Stimulated activated CD4-positive, alpha-beta T cell treated with anti-CD3 and anti-CD28 coated beads, TNF-alpha, amount 100 ng/mL, for 24 hours (primary cell): ENCODE measurements at regions not wholly inside any gene's neighbourhood (a gene's known extent, or its start where the extent isn't known, plus 50 kb on each side); places are given as distances from the start of the nearest gene placed in this dataset.

ENCODE experiments used
- DNase-seq, 3 experiments: peaks; one replicate each; pipeline ENCODE4 v3.0.0-alpha.2; 2020; ENCODE audit warnings: low read depth in 3 of 3

GRCh38 chr1:36687312-36687711 lies 204.6 kb upstream of the CSF3R start:
- no peak for DNase-seq

- DNase-seq, result no peak
These were observed 193.3 kb upstream of the CSF3R start for GRCh38 chr1:36675931-36676562.

- DNase-seq, result no peak
These were observed 192.4 kb upstream of the CSF3R start for GRCh38 chr1:36675106-36675505.

GRCh38 chr1:36673202-36673601 lies 190.5 kb upstream of the CSF3R start:
- no peak for DNase-seq

- DNase-seq, result no peak
These were observed 186.5 kb upstream of the CSF3R start for GRCh38 chr1:36669262-36669661.

- DNase-seq, result no peak
These were observed 185.1 kb upstream of the CSF3R start for GRCh38 chr1:36667836-36668235.

GRCh38 chr1:36667256-36667655 lies 184.5 kb upstream of the CSF3R start:
- no peak for DNase-seq

GRCh38 chr1:36665478-36666080 lies 182.9 kb upstream of the CSF3R start:
- DNase-seq, result no peak

- no peak for DNase-seq
These were observed 182.0 kb upstream of the CSF3R start for GRCh38 chr1:36664571-36665287.

- no peak for DNase-seq
These were observed 181.2 kb upstream of the CSF3R start for GRCh38 chr1:36663772-36664430.

GRCh38 chr1:36658838-36659237 lies 176.1 kb upstream of the CSF3R start:
- no peak for DNase-seq

GRCh38 chr1:36657826-36658225 lies 175.1 kb upstream of the CSF3R start:
- no peak for DNase-seq

GRCh38 chr1:36656838-36657237 lies 174.1 kb upstream of the CSF3R start:
- no peak for DNase-seq

- no peak for DNase-seq
These were observed 173.6 kb upstream of the CSF3R start for GRCh38 chr1:36656271-36656670.

GRCh38 chr1:36654586-36654985 lies 171.9 kb upstream of the CSF3R start:
- no peak for DNase-seq

- DNase-seq, result no peak
These were observed 171.1 kb upstream of the CSF3R start for GRCh38 chr1:36653850-36654249.

GRCh38 chr1:36652586-36652985 lies 169.9 kb upstream of the CSF3R start:
- no peak for DNase-seq

- no peak for DNase-seq
These were observed 169.3 kb upstream of the CSF3R start for GRCh38 chr1:36652011-36652410.

GRCh38 chr1:36651176-36651910 lies 168.6 kb upstream of the CSF3R start:
- DNase-seq, result no peak

GRCh38 chr1:36650200-36651065 lies 167.7 kb upstream of the CSF3R start:
- DNase-seq, result peak; percentile 31 to 66 (median 37)

GRCh38 chr1:36645867-36646266 lies 163.2 kb upstream of the CSF3R start:
- DNase-seq, result no peak
